Gastroesophageal sphincter (tissue), 4 donors: ENCODE measurements at regions not wholly inside any gene's neighbourhood (a gene's known extent, or its start where the extent isn't known, plus 50 kb on each side); places are given as distances from the start of the nearest gene placed in this dataset.

ENCODE experiments used
- ATAC-seq: fragments of 150-250 bp; one replicate; pipeline ENCODE4 v1.9.1; 2016; ENCODE audit warnings: mild to moderate bottlenecking, moderate library complexity
- H3K27ac ChIP-seq, 4 donors: fragments of 200-600 bp; sonication (generic) in 3 of 4; 1 replicate in 3 of 4; 2 replicates in 1 of 4; pipeline ENCODE4 v1.5.1; 2016 to 2019
- H3K27me3 ChIP-seq: fragments of 200-600 bp; sonication (generic); one replicate; pipeline ENCODE4 v1.5.1; 2019
- H3K36me3 ChIP-seq, 2 donors: fragments of 200-600 bp; sonication (generic); one replicate each; pipeline ENCODE4 v1.5.1; 2019; ENCODE audit warnings: control low read depth in 1 of 2
- H3K4me1 ChIP-seq, 3 donors: fragments of 200-600 bp; sonication (generic); 1 replicate in 2 of 3; 2 replicates in 1 of 3; pipeline ENCODE4 v1.5.1; 2016 to 2019; ENCODE audit warnings: control low read depth in 2 of 3
- H3K4me3 ChIP-seq, 2 donors: fragments of 200-600 bp; sonication (generic); one replicate each; pipeline ENCODE4 v1.5.1; 2019; ENCODE audit warnings: mild to moderate bottlenecking in 1 of 2, moderate library complexity in 1 of 2
- H3K9me3 ChIP-seq, 3 donors: fragments of 200-600 bp; sonication (generic); one replicate each; pipeline ENCODE4 v1.5.1; 2017 to 2019; ENCODE audit warnings: control low read depth in 2 of 3
- EP300 ChIP-seq: sonication (generic); formaldehyde crosslinking; IDR thresholded peaks from one replicate; pipeline ENCODE4 v1.6.1; 2017; ENCODE audit warnings: antibody characterized with exemption, mild to moderate bottlenecking
- POLR2A ChIP-seq, 2 donors: fragments of 450-650 bp; IDR thresholded peaks; one replicate each; pipeline ENCODE4 v1.6.1; 2017; ENCODE audit warnings: antibody characterized with exemption in 2 of 2, mild to moderate bottlenecking in 2 of 2, moderate library complexity in 1 of 2
- POLR2AphosphoS5 ChIP-seq: sonication (generic); formaldehyde crosslinking; IDR thresholded peaks from one replicate; pipeline ENCODE4 v1.6.1; 2017; ENCODE audit warnings: antibody characterized with exemption
- WGBS, 2 donors: methylation state at CpG; one replicate each; pipeline ENCODE4 v1.1.5; 2018; ENCODE audit warnings: low coverage in 1 of 2; 5-methylcytosine and 5-hydroxymethylcytosine counted together
- TF ChIP-seq, protein P1 (sequence below), 4 experiments: fragments of 200-600 bp in 2 of 4; fragments of 450-650 bp in 2 of 4; sonication (generic) in 1 of 4; IDR thresholded peaks; one replicate each; pipeline ENCODE4 v1.5.1; 2017 to 2019; ENCODE audit warnings: antibody characterized with exemption in 4 of 4, mild to moderate bottlenecking in 2 of 4, moderate library complexity in 2 of 4

DNA sequence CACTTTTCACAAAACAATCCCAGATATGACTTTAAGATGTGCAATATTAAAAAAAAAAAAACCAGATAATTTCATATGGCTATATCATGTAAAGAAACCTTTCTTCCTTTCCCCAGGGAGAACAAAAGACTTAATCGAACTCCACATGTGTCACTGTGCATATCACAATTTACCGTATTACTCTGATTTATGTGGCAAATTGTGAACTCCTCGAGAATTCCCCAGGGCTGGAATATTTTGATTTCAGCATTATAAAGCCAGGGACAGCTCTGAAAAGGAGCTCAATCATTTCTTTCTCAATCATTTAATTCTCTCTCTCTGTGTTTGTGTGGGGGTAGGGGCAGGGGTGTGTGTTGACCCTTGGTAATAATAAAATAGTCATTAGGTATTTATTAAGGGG is 165.8 kb downstream of the TDRD15 start:
- ATAC-seq, result no peak
- no peaks in the 10 kb centered on the region for H3K4me1 ChIP-seq
- no peak overlapping the region for H3K4me3 ChIP-seq
- no peak for TF ChIP-seq POLR2AphosphoS5
- no peak overlapping the region for H3K27ac ChIP-seq
- WGBS, 2 donors, result 35 to 53% methylated on average over 3 of the region's 3 CpGs
- H3K36me3 ChIP-seq, result no peaks in the 10 kb centered on the region
- H3K27me3 ChIP-seq, result no peaks in the 10 kb centered on the region
- no peaks in the 10 kb centered on the region for H3K9me3 ChIP-seq

DNA sequence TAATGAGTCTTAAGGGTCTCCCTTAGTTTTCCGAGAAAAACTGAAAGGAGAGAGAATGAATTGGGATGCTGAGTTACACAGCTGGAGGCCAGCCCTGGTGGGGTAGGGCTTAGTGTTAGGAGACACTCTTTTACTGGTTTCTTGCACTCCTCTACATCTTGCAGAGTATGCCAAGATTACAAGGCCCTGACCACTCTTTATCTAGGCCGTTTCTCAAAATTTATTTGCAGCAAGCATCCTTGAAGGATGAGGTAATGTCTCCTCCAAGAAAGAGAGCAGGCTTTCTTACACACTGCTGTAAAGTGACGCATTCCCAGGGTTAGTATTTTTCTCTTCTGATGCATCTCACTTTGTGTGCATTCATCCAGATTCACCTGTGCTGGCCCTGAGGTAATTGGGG is 166.2 kb downstream of the TDRD15 start:
- TF ChIP-seq POLR2AphosphoS5, result no peak
- no peak for TF ChIP-seq POLR2A (IDR thresholded peaks at IDR 0.05)
- no peak for TF ChIP-seq EP300
- TF ChIP-seq, protein P1, sequence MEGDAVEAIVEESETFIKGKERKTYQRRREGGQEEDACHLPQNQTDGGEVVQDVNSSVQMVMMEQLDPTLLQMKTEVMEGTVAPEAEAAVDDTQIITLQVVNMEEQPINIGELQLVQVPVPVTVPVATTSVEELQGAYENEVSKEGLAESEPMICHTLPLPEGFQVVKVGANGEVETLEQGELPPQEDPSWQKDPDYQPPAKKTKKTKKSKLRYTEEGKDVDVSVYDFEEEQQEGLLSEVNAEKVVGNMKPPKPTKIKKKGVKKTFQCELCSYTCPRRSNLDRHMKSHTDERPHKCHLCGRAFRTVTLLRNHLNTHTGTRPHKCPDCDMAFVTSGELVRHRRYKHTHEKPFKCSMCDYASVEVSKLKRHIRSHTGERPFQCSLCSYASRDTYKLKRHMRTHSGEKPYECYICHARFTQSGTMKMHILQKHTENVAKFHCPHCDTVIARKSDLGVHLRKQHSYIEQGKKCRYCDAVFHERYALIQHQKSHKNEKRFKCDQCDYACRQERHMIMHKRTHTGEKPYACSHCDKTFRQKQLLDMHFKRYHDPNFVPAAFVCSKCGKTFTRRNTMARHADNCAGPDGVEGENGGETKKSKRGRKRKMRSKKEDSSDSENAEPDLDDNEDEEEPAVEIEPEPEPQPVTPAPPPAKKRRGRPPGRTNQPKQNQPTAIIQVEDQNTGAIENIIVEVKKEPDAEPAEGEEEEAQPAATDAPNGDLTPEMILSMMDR (IDR thresholded peaks at IDR 0.05), result no peak
- 0 to 20% methylated on average over 1 to 3 of the region's 3 CpGs for WGBS, 2 donors
- no peak overlapping the region for H3K4me3 ChIP-seq
- ATAC-seq, result peak; percentile 43
- H3K36me3 ChIP-seq, result no peaks in the 10 kb centered on the region
- no peaks in the 10 kb centered on the region for H3K9me3 ChIP-seq
- H3K27ac ChIP-seq, result no peak overlapping the region
- H3K27me3 ChIP-seq, result no peaks in the 10 kb centered on the region
- H3K4me1 ChIP-seq, result no peaks in the 10 kb centered on the region

DNA sequence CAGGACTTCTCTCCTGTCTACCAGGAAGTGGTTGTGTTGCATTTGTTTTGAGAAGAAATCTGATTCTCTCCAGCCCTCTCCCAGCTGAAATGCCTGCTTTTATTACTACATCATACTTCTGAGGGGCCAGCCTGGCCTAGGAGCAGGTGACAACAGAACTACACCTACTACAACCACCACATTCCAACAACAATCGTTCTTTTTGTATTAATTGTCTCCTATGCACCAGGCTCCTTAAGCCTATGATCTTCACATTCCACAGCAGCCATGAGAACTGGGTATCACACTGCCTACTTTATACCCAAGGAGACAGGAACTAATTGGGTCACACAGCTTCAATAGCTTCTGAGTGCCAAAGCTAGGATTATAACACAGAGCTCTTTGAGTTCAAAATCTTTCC is 167.7 kb downstream of the TDRD15 start:
- Histone ChIP-seq H3K27me3 (no peaks in the 10 kb centered on the region), H3K27ac (no peak overlapping the region), H3K4me3 (no peak overlapping the region), H3K4me1 (no peaks in the 10 kb centered on the region), H3K36me3 (no peaks in the 10 kb centered on the region), H3K9me3 (no peaks in the 10 kb centered on the region)
- 83 to 88% methylated on average over 1 of the region's 1 CpG for WGBS, 2 donors
- no peak for TF ChIP-seq POLR2AphosphoS5
- TF ChIP-seq EP300, result no peak
- TF ChIP-seq POLR2A (IDR thresholded peaks at IDR 0.05), result no peak
- TF ChIP-seq, protein P1 (IDR thresholded peaks at IDR 0.05), result no peak
- no peak for ATAC-seq

DNA sequence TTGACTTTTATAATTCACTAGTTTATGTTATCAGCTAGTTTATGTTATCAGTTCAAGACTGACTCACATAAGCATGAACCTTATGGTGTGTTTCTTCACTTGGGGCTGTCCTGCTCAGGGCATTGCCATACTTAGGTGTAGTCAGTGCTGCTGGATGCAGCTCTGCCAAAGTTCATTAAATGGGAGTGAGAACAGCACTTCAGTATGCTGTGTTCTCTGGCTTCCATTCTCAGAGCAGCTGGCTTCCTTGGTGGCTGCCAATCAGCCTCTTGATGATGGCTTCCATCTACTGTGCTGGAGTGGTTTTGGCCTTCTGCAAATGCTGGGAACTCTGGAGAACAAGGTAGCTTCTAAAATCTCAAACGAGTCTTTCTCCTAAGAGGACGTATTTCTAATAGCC is 170.7 kb downstream of the TDRD15 start:
- H3K36me3 ChIP-seq, result no peaks in the 10 kb centered on the region
- H3K27ac ChIP-seq, result no peak overlapping the region
- no peak for TF ChIP-seq POLR2AphosphoS5
- TF ChIP-seq EP300, result no peak
- TF ChIP-seq, protein P1 (IDR thresholded peaks at IDR 0.05), result no peak
- TF ChIP-seq POLR2A (IDR thresholded peaks at IDR 0.05), result no peak
- no peaks in the 10 kb centered on the region for H3K4me1 ChIP-seq
- H3K4me3 ChIP-seq, result no peak overlapping the region
- H3K9me3 ChIP-seq, result no peaks in the 10 kb centered on the region
- 85% methylated on average over 2 of the region's 2 CpGs; no CpG with 5 or more reads in 1 of the 2 donors for WGBS, 2 donors
- ATAC-seq, result no peak
- peaks cover 3% of the 10 kb centered on the region for H3K27me3 ChIP-seq

DNA sequence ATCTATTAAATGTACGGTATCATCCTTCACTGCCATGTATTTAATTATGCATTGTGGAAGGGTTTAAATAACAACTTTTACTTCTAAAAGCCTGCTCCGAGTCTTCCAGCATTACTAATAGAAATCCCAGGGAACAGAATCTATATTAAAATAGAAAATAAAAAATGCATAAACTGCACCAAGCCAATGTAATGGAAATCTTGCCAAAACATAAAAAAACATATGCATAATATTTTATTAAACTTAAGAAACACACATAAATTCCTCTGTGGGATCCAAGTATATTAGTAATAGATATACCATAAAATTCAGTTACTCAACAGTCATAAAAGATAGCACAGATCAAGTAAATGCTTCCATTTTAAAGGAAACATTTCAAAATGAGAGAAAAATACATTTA is 175.6 kb downstream of the TDRD15 start:
- H3K4me1 ChIP-seq, result no peaks in the 10 kb centered on the region
- H3K36me3 ChIP-seq, result no peaks in the 10 kb centered on the region

DNA sequence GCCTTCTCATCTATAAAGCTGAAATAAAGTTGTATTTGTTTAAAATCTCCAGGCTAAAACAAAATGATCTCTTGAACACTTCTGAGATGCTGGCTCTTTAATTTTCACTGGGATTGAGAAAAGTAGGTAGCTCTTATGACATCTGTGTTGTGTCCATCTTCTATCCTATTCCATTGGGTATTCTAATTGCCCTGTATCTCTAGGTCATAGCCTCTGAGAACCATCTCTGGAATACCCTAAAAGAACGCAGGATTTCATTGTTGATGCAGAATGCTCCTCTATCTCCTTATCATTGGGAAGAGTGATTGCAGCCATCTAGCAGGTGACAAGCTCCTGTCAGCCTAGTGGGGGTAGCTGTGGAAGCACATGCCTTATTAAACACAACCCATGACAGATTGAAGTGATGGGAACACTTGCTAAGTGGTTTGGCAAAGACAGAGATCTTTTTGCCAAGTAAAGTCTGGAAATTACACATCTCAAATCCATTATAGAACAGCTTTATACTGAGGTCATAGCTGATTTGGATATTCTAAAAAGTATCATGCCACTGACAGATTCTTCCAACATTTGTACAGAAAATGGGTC is 178.2 kb downstream of the TDRD15 start:
- Histone ChIP-seq H3K4me1 (no peaks in the 10 kb centered on the region), H3K27me3 (peaks cover 3% of the 10 kb centered on the region), H3K27ac (no peak overlapping the region), H3K36me3 (no peaks in the 10 kb centered on the region), H3K9me3 (no peaks in the 10 kb centered on the region), H3K4me3 (no peak overlapping the region)
- ATAC-seq, result no peak
- 27 to 78% methylated on average over 1 of the region's 1 CpG for WGBS, 2 donors
- TF ChIP-seq POLR2AphosphoS5, result no peak

More for the DNA sequence above, 175.6 kb downstream of the TDRD15 start:
- no peaks in the 10 kb centered on the region for H3K9me3 ChIP-seq
- no peak overlapping the region for H3K27ac ChIP-seq
- H3K4me3 ChIP-seq, result no peak overlapping the region
- ATAC-seq, result no peak
- TF ChIP-seq EP300 (no peak), POLR2A (IDR thresholded peaks at IDR 0.05) (no peak), POLR2AphosphoS5 (no peak)
- 60 to 92% methylated on average over 2 of the region's 2 CpGs for WGBS, 2 donors
- peaks cover 3% of the 10 kb centered on the region for H3K27me3 ChIP-seq
